ENCODE measurements at regions not wholly inside any gene's neighbourhood (a gene's known extent, or its start where the extent isn't known, plus 50 kb on each side); places are given as distances from the start of the nearest gene placed in this dataset.

DNA sequence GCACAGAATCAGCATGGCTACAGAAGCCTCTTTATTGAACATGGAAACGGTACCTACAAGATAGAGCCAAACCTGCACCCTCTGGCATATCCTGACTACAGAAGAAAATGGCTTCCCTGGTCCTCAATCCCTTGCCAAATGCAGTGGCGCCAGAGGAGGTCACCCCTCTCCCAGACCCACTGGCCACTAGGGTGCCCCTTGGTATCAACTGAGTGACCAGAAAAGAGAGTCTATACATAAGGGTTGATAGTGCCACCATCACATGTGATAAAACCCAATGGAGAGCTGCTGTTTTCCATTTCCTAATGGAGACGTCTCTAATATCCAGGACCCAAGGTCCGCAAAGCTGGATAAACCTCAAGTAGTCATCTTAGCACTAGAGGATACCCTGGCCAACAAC lies 52.7 kb upstream of the ALK start:
- DNase-seq (ENCODE audit: low spot score) = no peak

DNA sequence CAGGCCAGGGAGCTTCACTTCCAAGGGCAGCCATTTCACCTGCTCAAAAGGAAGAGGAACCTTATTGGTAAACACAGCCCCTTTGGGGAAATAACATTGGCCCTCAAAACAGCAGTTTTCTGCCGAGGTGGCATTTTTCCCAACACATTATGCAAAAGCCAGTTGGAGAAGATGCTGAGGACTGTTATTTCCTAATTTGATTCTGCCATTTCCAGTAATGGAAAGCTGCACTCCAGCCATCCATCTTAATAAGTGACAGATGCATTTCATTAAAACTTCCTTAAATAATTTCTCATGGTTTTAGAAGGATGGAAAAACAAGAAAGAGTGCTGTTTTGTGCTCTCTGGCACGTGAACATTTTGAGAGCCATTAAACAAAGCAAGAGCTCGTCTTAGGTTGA lies 55.9 kb upstream of the ALK start:
- no peak for DNase-seq (ENCODE audit: low spot score)

DNA sequence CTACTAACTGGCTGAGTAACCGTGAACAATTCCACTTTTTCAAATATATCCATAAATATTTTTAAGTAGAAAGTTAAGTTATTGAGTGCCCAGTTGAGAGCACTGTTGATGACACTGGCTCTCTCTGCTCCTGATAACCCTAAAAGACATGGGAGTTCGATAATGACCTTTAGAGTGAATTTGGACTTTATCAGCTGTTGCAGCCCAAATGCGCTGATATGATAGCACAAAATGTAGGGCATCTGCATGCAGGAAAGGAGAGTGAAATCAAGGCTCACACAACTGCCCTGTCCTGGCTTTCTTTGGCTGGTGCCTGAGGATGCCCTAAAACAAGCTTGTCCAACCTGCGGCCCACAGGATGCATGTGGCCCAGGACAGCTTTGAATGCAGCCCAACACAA lies 60.0 kb upstream of the ALK start:
- DNase-seq (ENCODE audit: low spot score) = no peak

DNA sequence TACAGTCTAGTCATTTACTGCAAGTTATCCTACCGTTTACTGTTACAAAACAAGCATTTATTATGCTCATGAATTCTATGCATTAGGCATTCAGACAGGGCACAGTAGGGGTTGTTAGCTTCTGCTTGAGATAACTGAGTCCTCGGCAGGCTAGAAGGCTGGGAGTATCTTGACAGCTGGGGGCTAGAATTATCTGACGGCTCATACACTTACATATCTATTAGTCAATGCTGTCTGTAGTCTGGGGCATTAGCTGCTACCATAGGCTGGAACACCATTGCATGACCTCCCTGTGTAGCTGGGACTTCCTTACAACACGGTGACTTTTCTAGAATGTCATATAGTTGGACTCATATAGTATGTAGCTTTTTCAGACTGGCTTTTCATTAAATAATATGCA lies 61.9 kb upstream of the ALK start:
- no peak for DNase-seq (ENCODE audit: low spot score)

DNA sequence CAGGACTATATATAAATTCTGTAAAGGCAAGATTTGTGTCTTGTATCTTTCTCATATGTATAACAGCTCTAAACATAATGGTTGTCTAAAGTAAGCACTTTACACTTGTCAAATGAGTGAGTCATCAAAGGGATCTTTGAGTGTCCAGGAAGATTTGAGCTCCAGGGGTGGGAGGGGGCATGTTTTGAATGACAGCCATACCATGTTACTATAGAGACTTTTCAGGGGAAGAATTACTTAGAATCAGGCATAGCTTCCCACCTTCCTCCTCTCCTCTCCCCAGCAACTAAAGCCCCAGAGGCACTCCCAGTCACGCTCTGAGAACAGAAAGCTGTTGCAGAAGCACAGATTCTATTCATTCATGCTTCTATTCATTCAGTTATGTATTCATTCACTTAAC lies 65.8 kb upstream of the ALK start:
- DNase-seq (ENCODE audit: low spot score) = no peak

DNA sequence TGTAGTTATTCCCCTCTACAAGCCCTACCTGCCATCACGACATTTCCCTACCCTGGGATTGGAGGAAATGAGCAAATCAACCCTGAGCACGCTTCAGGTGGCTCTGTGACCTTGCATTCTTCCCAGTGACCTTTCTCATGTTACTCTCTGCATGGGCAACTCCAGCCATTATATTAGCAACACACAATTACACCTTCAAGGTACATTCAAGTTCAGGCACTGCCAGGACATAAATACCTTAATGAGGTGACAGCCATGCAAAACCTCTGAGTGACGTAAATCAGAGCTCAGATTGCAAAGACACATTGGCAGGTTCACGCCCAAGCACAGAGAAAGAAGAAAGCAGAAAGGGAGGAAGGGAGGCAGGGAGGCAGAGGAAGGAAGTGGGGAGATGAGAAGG lies 68.7 kb upstream of the ALK start:
- DNase-seq (ENCODE audit: low spot score) = no peak

DNA sequence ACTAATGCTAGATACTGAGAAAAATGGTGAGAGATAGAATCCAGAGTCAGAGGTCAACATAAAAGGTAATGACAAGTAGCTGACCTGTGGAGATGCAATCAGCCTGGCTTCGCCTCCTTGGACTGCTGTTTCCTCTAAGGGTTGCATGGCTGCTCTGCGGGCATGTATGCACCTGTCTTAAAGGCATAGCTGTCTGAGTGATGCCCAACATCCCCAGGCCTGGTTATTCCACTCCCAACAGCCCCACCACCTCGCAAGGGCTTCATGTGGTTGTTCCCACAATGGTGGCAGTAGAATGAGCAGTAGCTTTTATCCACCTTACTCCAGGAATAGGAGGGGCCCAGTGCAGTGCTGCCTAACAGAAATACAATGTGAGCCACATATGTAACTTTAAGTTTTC lies 69.7 kb upstream of the ALK start:
- DNase-seq (ENCODE audit: low spot score) = no peak

DNA sequence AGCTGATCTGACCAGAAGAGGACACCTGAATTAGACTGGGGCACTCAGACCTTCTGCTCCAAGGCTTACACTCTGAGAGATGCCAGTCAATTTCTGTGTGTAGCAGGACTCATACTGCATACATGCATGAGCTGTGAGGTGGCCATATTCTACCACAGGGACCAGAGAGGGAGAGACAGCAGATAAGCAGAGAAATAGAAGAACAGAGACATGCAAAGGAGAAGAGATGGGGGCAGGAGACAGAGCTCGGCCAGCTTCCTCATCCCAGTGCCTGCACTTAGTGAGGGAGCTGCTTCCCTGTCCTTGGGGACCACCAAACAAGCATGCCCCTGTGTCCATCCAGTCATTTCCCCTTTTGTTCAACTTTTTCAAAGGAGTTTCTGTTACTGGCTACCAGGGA lies 73.9 kb upstream of the ALK start:
- DNase-seq (ENCODE audit: low spot score) = no peak

DNA sequence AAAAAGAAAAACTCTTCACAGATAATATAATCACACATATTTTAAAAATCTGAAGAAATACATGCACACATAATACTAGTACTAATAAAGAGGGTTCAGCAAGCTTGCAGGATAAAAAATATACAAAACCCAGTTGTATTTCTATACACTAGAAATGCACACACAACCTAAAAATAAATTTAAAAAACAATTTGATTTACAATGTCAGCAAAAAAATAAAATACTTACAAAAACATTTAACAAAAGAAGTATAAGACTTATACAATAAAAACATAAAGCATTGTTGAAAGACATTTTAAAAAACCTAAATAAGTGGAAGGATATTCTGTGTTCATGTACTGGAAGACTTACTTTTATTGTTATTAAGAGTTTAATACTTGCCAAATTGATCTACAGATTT lies 81.7 kb upstream of the ALK start:
- no peak for DNase-seq (ENCODE audit: low spot score)

DNA sequence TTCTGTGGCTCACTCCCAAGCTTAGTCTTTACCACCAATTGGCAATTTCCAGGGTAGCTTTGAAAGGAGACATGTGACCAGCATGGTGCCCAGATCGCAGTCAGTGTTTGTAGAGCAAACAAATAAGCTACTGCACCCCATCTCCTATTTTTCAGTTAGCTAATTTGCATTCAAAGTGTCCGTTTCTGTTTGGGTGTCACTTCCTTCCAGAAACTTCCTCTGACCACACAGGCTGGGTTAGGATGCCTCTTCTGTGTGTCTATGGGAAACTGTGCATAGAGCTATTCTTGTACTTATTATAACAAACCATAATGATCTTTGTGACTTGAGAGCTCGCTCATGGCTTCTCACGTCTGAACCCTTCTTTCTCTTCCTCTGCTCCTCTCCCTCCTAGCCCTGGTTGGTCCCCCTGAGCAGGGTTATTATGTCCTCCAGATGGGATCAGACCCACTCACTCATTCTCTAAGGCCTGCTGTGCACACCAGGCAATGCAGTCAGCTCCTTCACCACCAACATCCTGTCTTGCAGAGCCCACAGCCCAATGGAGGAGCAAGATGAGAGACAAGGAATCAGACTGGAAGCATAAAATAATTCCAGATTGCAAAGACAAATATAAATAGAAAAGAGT lies 101.2 kb upstream of the ALK start:
- no peak for DNase-seq (ENCODE audit: low spot score)

DNA sequence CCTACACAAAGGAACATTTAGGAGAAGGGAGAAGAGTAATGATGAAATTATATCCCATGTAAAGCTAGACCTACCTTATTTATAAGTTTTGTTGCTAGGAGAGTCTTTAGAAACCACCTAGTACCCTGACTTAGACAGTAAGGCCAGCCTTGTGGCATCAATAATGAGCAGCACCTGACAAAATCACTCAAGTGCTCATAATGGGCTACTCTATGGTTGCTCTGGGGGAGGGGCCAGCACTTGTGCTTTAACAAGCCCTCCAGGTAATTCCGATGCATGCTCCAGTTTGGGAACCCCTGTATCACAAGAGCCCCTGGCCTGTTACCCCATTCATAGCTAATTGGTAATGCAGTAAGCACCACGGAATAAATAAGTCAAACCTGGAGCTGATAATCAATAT lies 102.9 kb upstream of the ALK start:
- DNase-seq (ENCODE audit: low spot score) = no peak

DNA sequence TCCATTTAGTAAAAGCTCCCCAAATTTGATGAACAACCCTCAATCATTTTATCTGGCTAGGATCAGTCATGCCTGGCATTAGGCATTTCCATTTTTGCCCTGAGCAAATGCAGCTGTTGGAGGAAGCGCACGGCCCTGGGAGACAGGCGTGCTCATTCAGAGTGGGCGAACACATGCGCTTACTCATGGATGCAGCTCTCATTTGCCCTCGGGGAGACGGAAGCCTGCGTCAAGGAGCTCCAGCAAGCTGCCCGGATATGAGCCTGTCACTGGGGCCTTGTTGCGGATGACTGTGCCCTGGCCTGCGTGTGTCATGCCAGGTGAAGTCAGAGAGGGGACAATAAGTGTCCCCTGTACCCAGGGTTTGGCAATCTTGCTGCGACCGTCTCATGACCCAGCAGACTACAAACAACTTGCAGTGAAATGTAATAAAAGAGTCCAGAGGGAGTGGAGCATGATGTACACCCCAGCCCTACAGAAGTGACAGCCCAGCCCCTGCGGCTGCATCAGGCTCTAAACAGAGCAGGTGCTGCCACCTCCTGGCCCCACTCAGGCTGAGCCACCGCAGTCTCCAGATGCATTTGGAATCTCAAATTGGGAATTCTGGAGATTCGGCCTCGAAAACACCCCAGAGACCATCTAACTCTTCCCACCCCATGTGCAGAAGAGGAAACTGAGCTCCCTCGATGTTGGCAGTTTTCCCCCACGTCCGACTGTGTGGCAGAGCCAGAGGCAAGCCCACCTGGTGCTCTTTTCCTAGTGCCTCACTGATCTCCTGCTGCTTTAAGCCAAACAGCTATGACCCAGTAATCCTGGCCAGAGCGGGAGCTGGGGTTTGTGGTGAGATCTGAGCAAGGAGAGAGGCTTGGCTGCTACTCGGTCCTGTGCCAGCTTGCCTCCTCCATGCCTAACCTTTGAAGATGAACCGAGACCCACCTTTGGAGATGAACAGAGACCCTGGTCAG lies 105.0 kb upstream of the ALK start:
- DNase-seq (ENCODE audit: low spot score) = peak; percentile 14

DNA sequence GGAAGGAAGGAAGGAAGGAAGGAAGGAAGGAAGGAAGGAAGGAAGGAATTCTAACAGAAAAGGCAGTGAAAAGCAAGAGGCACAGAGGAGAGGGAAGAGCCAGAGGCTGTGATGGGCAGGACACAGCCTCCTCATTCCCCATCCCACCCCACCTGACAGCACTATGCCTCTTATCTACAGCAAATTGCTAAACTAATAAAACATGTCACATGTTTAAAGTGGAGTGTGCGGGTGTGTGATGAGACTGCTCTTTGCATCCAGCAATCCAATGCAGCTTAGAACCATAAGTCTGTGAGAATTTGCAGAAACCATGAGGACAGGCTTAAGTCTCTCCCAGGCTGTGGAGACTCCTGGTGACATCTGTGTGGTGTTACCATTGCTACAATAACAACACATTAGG lies 108.4 kb upstream of the ALK start:
- DNase-seq (ENCODE audit: low spot score) = no peak

DNA sequence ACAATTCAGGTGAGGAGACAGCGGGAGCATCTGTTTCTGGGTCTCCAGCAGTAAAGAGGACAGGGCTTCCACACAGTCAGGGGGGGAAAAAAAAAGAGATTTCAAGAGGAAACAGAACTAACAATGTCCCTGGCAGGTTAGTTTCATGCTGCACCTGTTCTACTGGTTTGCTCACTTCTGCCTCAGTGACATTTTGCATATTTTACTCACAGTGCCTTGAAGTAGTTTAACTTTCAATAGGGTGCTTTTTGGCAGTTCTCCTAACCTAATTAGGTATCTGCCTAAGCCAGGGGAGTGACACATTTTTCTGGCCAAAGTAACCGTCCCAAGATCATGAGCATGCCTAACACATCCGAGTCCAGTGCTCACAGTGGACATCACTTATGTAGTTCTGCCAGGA lies 109.0 kb upstream of the ALK start:
- no peak for DNase-seq (ENCODE audit: low spot score)

DNA sequence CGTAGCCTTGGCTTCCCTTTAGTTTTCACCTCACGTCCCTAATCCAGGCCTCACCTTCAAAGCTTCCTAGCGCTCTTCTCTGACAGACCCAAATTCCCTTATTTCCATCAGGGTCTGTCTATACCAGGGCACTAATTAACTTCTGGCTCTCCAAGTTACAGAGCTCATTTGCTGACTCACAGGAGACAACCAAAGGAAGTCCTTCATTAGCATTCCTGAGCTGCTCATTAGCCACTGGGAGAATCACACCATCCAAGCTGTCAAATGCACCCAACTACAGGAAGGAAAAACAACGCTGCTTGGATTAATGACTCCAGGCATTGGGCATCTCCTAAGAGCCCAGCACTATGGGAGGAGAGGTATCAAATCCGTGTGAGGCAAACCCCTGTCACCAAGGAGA lies 109.8 kb upstream of the ALK start:
- no peak for DNase-seq (ENCODE audit: low spot score)

DNA sequence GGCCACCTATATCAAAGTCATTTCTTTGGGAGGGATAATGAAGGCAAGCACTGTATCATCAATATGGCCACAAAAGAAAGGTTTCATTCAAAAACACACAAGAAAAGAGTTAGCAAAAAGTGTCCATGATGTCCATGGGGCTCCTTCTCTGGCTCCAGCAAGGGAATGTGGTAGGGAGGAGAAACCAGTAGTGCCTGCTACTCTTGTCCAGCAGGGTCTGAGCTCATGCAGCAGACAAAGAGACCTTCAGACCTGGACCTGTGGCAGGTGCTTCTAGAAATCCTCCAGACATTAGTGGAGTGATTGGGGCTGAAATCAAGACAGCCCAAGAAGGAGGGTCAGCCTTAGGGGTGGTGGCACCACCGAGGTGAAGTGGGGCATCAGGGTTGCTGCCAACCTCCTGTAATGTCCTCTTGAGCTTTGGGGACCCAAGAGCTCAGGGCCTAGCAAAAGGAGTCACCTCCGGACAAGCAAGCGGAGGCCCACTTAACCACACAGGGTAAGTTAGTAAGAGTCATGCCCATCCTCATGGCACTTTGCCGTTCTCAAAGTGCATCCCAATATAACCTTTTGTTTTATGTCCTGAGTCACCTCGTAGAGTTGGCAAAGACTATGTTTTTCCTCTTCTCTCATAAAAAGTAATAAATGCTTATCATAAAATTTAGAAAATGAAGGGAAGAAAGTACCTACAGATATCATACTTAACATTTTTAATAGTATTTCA lies 112.6 kb upstream of the YPEL5 start:
- no peak for DNase-seq (ENCODE audit: low spot score)

DNA sequence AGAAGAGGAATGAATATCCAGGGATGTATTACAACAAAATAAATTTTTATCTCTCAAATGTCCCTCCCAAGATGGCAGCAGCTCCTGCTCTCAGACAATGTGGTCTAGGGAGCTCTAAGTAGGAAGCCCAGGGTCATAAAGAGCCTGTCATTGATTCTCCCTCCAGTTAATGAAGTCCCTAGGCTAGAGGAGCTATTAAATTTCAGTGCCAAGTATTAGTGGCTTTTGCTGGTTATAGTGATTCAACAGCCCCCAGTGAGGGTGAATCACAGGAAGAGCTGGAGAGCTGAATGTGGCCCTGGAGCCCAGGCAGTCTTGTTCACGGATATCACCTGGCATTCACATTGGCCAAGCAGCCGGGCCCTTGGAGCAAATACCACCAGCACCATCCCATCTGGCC lies 109.8 kb upstream of the YPEL5 start:
- no peak for DNase-seq (ENCODE audit: low spot score)

DNA sequence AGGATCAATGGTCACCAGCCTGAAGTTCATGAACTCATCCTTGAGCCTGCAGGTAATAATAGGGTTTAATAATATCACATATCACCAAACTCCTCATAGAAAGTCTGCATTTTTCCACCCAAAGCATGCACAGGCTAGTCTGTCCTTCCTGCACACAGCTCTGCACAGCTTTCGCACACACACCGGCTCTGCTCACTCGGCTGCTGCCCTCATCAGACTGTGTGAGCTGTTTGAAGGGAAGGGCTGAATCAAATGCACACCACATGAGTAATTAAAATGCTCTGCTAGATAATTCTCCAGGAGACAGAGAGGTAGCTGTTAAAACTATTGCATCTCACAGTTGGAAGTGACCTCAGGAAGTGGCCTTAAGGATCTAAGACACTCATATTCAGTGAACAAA lies 108.4 kb upstream of the YPEL5 start:
- DNase-seq (ENCODE audit: low spot score) = no peak

DNA sequence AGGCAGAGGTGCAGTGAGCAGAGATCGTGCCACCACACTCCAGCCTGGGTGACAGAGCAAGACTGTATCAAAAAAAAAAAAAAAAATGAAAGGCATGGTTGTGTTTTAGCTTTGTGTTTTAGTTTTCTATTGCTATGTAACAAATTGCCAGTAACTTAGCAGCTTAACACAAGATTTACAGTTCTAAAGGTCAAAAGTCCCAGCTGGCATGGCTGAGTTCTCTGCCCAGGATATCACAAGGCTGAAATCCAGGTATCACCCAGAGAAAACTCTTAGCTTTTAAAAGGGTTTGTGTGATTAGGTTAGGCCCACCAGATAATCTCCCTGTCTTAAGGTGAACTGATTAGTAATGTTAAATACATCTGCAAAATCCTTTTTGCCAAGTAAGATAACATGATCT lies 107.7 kb upstream of the YPEL5 start:
- DNase-seq (ENCODE audit: low spot score) = no peak

DNA sequence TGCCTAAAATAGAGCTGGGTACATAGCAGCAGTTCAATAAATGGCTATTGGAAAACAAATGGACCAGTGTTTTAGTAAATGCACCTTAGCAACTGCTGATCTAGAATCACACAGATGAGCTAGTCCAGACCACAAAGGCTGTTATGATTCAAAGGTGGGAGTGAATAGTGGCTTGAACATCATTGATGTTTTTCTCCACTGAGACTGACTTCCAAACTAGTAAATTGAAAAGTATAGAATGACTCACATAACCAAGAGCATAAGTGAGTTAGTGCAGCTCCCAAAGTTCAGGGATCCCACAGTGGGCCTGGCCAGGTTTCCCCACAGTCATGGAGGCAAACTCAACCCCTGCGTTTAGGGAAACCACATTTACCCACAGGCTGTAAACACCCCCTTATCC lies 106.7 kb upstream of the YPEL5 start:
- no peak for DNase-seq (ENCODE audit: low spot score)

DNA sequence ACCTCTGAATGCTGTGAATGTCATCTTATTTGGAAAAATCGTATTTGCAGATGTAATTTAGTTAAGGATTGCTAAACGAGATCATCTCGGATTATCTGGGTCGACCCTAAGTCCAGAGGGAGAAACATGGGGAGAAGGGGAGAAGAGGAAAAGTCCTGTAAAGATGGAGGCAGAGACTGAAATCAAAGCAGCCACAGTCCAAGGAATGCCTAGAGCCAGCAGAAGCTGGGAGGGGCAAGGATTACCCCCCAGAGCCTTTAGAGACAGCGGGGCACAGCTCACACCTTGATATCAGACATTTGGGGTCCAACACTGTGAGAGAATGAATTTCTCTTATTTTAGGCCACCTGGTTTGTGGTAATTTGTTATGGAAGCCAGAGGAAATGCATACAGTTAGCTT lies 104.9 kb upstream of the YPEL5 start:
- DNase-seq (ENCODE audit: low spot score) = no peak

DNA sequence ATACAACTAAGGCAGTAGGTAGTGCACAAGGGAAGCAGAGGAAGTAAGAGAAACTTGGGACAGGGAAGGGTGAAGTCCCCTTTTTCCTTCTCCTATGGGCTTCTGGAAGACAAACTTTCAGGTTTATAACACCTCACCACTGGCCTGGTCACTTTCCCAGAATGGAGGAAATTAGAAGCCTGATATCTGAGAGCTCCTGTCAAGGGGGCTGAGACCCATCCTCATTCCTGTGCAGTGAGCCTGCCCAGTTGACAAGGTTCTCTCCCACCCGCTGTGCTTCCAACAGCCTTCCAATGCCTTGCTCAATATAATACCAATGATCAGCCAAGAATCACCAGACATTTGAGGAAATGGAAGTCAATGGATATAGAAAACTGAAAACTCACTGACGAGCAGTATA lies 100.4 kb upstream of the YPEL5 start:
- no peak for DNase-seq (ENCODE audit: low spot score)

DNA sequence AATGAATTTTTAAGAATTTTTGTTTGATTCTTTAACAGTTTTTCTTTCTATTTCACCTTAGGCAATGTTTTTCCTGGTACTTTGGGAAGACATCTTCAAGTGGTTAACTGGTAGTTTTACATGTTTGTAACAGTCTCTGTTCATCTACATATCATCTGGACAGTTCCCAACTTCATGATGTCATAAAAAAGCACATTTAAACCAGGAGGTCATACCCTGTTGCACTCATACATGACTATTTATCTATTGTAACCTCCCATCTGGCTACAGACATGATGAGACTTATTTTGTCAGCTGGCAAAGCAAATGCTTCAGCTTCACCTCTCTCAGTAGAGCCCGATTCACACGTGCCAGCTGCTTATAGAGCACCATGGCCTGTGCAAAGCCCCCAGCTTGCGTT lies 99.8 kb upstream of the YPEL5 start:
- no peak for DNase-seq (ENCODE audit: low spot score)
